Liver (tissue), 8 donors: ENCODE measurements at regions not wholly inside any gene's neighbourhood (a gene's known extent, or its start where the extent isn't known, plus 50 kb on each side); places are given as distances from the start of the nearest gene placed in this dataset.

Experiments used
- DNase-seq: peaks from one replicate; pipeline ENCODE4 v3.0.0-alpha.2; 2017; ENCODE audit warnings: low spot score
- H3K27ac ChIP-seq, 2 donors: one replicate each; pipeline ENCODE4 v1.7.0; 2013; ENCODE audit warnings: inconsistent platforms in 2 of 2, low read length in 2 of 2, control low read depth in 1 of 2, low read depth in 1 of 2, mild to moderate bottlenecking in 1 of 2
- H3K27me3 ChIP-seq, 4 donors: one replicate each; pipeline versions ENCODE4 v1.6.1 to v1.7.0; 2013; ENCODE audit warnings: low read length in 3 of 4, inconsistent platforms in 1 of 4, mild to moderate bottlenecking in 1 of 4, moderate library complexity in 1 of 4; ENCODE audit not compliant: control insufficient read depth in 4 of 4, insufficient read depth in 4 of 4
- H3K36me3 ChIP-seq, 4 donors: one replicate each; pipeline versions ENCODE4 v1.6.1 to v1.7.0; 2013; ENCODE audit warnings: low read length in 3 of 4, mild to moderate bottlenecking in 3 of 4, low read depth in 1 of 4, moderate library complexity in 1 of 4; ENCODE audit not compliant: control insufficient read depth in 4 of 4, insufficient read depth in 3 of 4
- H3K4me1 ChIP-seq, 4 donors: one replicate each; pipeline versions ENCODE4 v1.6.1 to v1.7.0; 2013; ENCODE audit warnings: low read length in 3 of 4, mild to moderate bottlenecking in 3 of 4, moderate library complexity in 1 of 4; ENCODE audit not compliant: control insufficient read depth in 4 of 4, insufficient read depth in 4 of 4
- H3K4me3 ChIP-seq, 3 donors: one replicate each; pipeline versions ENCODE4 v1.6.1 to v1.7.0; 2013; ENCODE audit warnings: low read length in 3 of 3, control low read depth in 1 of 3, low read depth in 1 of 3, mild to moderate bottlenecking in 1 of 3
- H3K9ac ChIP-seq, 2 donors: one replicate each; pipeline ENCODE4 v1.7.0; 2013; ENCODE audit warnings: low read length in 2 of 2, mild to moderate bottlenecking in 2 of 2, moderate library complexity in 2 of 2, control low read depth in 1 of 2, low read depth in 1 of 2
- H3K9me3 ChIP-seq, 4 donors: one replicate each; pipeline versions ENCODE4 v1.6.1 to v1.7.0; 2013; ENCODE audit warnings: low read length in 3 of 4; ENCODE audit not compliant: control insufficient read depth in 4 of 4
- ATF3 ChIP-seq: IDR thresholded peaks from 2 replicates; pipeline ENCODE4 v1.6.1; 2016; ENCODE audit warnings: antibody characterized with exemption
- CTCF ChIP-seq: fragments of 150-350 bp; IDR thresholded peaks from 2 replicates; pipeline ENCODE4 v1.5.1; 2017; ENCODE audit warnings: improper control_type of control experiment, low read depth, low read length; ENCODE audit not compliant: missing input control
- EGR1 ChIP-seq, 2 donors: IDR thresholded peaks; 2 replicates each; pipeline ENCODE4 v1.6.1; 2016 to 2018; ENCODE audit warnings: antibody characterized with exemption in 2 of 2, low read depth in 2 of 2
- FOXA2 ChIP-seq: IDR thresholded peaks from 2 replicates; pipeline ENCODE4 v1.6.1; 2016; ENCODE audit warnings: antibody characterized with exemption
- HNF4G ChIP-seq: IDR thresholded peaks from 2 replicates; pipeline ENCODE4 v1.6.1; 2016; ENCODE audit warnings: antibody characterized with exemption
- JUND ChIP-seq, 2 donors: IDR thresholded peaks; 2 replicates each; pipeline ENCODE4 v1.6.1; 2016; ENCODE audit warnings: antibody characterized with exemption in 2 of 2
- NR2F2 ChIP-seq: IDR thresholded peaks from 2 replicates; pipeline ENCODE4 v1.6.1; 2016; ENCODE audit warnings: antibody characterized with exemption
- RAD21 ChIP-seq, 2 donors: IDR thresholded peaks; 2 replicates each; pipeline ENCODE4 v1.6.1; 2016; ENCODE audit warnings: antibody characterized with exemption in 2 of 2, mild to moderate bottlenecking in 2 of 2
- REST ChIP-seq: IDR thresholded peaks from 2 replicates; pipeline ENCODE4 v1.6.1; 2016; ENCODE audit warnings: antibody characterized with exemption, mild to moderate bottlenecking
- RXRA ChIP-seq, 2 donors: IDR thresholded peaks; 2 replicates each; pipeline ENCODE4 v1.6.1; 2017 to 2018; ENCODE audit warnings: antibody characterized with exemption in 2 of 2, mild to moderate bottlenecking in 1 of 2
- SP1 ChIP-seq: IDR thresholded peaks from 2 replicates; pipeline ENCODE4 v1.6.1; 2018; ENCODE audit warnings: antibody characterized with exemption, mild to moderate bottlenecking
- TAF1 ChIP-seq: conservative IDR thresholded peaks from 2 replicates; pipeline ENCODE4 v1.6.1; 2016; ENCODE audit warnings: antibody characterized with exemption, mild to moderate bottlenecking
- YY1 ChIP-seq: IDR thresholded peaks from 2 replicates; pipeline ENCODE4 v1.6.1; 2016; ENCODE audit warnings: antibody characterized with exemption, mild to moderate bottlenecking
- ZBTB33 ChIP-seq: IDR thresholded peaks from 2 replicates; pipeline ENCODE4 v1.6.1; 2016; ENCODE audit warnings: antibody characterized with exemption
- WGBS: extraction: QIAGEN DNeasy Blood & Tissue Kit; methylation state at CpG from one replicate; pipeline ENCODE4 v1.1.7; 2013; 5-methylcytosine and 5-hydroxymethylcytosine counted together
- donor health status: healthy.
- donor health status: healthy.
- donor health status: healthy.
- donor health status: healthy.
- donor health status: healthy.

- TF ChIP-seq EGR1 (IDR thresholded peaks at IDR 0.05; ENCODE audit: low read depth in 2 of 2): no peak
Measured at GRCh38 chr9:80646211-80646610, 1043.1 kb downstream of the TLE1 start (continued).

GRCh38 chr9:80644044-80644443 lies 1045.3 kb downstream of the TLE1 start:
- Histone ChIP-seq H3K9ac (no peak overlapping the region), H3K9me3 (no peaks in the 10 kb centered on the region), H3K27ac (no peak overlapping the region), H3K36me3 (no peaks in the 10 kb centered on the region), H3K27me3 (no peaks in the 10 kb centered on the region), H3K4me3 (no peak overlapping the region), H3K4me1 (no peaks in the 10 kb centered on the region)
- TF ChIP-seq ATF3: no peak
- 71% methylated on average over 3 of the region's 3 CpGs for WGBS
- DNase-seq: no peak

- H3K36me3 ChIP-seq: no peaks in the 10 kb centered on the region
- 72% methylated on average over 1 of the region's 1 CpG for WGBS
- no peak for DNase-seq
- no peaks in the 10 kb centered on the region for H3K4me1 ChIP-seq
- H3K27me3 ChIP-seq: no peaks in the 10 kb centered on the region
- no peak overlapping the region for H3K4me3 ChIP-seq
- no peak for TF ChIP-seq NR2F2
- no peak for TF ChIP-seq ZBTB33
- TF ChIP-seq RAD21 (IDR thresholded peaks at IDR 0.05): no peak
- no peak for TF ChIP-seq JUND (IDR thresholded peaks at IDR 0.05)
- no peak for TF ChIP-seq CTCF
- no peak for TF ChIP-seq HNF4G
- TF ChIP-seq YY1: no peak
- no peak for TF ChIP-seq TAF1
- no peak for TF ChIP-seq SP1
- TF ChIP-seq REST: no peak
- no peak for TF ChIP-seq EGR1 (IDR thresholded peaks at IDR 0.05; ENCODE audit: low read depth in 2 of 2)
- no peak for TF ChIP-seq FOXA2
- TF ChIP-seq RXRA (IDR thresholded peaks at IDR 0.05): no peak
- peaks cover 0 to 1% (median 0%) of the 10 kb centered on the region in 4 donors for H3K9me3 ChIP-seq
- no peak overlapping the region for H3K9ac ChIP-seq
- H3K27ac ChIP-seq: no peak overlapping the region
Measured at GRCh38 chr9:80635065-80635464, 1054.3 kb downstream of the TLE1 start.
